ENCODE measurements at regions not wholly inside any gene's neighbourhood (a gene's known extent, or its start where the extent isn't known, plus 50 kb on each side); places are given as distances from the start of the nearest gene placed in this dataset.

DNA sequence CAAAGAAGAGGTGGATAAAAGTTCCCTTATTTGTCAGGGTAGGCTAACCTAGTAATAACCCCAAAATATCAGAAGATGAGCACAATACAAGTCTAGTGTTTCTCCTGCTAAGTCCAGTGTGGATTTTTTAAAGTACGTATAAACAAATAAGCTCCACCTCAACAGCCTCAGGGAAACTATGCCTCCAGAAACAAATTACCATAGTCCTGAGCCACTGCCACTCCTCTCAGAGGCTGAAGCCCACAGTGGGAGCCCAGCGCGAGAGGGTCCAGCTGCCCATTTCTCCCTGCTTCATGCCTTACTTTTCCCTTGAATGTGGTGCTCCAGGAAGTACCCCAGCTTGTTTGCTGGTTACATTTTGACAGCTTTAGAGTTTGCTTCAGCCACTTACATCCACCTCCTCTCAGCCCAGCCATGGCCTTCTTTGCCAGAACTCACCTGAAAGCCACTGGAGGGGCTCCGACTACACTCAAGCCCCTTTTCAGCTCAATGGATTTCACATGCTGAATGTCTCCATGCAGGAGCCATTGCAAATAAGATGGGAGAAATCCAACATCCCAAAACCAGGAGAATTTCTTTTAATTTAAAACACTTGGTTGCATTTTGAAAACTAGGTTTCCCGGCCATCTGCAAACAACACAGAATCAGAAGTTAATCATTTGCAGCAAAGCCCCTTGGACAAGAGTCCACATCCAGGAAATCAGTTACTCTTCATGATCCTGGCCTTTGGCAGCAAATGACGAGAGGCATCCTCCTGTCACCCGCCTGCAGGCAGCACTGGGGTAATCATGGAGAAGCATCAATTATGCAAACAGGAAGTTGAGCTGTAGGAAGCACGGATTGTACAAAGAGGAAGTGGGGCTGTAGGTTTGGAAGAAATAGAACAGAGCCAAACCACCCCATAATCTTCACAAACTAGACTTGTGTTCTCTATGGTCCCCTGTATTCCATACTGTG is 138.1 kb downstream of the HERPUD2 start:
- H3K4me3 ChIP-seq (ENCODE audit: low read depth, low read length), result no peak overlapping the region
- TF ChIP-seq, protein P1, sequence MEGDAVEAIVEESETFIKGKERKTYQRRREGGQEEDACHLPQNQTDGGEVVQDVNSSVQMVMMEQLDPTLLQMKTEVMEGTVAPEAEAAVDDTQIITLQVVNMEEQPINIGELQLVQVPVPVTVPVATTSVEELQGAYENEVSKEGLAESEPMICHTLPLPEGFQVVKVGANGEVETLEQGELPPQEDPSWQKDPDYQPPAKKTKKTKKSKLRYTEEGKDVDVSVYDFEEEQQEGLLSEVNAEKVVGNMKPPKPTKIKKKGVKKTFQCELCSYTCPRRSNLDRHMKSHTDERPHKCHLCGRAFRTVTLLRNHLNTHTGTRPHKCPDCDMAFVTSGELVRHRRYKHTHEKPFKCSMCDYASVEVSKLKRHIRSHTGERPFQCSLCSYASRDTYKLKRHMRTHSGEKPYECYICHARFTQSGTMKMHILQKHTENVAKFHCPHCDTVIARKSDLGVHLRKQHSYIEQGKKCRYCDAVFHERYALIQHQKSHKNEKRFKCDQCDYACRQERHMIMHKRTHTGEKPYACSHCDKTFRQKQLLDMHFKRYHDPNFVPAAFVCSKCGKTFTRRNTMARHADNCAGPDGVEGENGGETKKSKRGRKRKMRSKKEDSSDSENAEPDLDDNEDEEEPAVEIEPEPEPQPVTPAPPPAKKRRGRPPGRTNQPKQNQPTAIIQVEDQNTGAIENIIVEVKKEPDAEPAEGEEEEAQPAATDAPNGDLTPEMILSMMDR (IDR thresholded peaks at IDR 0.05; ENCODE audit: insufficient read depth, low read depth, low read length, missing control alignments), result no peak
- DNase-seq (ENCODE audit: low read depth), result no peak

DNA sequence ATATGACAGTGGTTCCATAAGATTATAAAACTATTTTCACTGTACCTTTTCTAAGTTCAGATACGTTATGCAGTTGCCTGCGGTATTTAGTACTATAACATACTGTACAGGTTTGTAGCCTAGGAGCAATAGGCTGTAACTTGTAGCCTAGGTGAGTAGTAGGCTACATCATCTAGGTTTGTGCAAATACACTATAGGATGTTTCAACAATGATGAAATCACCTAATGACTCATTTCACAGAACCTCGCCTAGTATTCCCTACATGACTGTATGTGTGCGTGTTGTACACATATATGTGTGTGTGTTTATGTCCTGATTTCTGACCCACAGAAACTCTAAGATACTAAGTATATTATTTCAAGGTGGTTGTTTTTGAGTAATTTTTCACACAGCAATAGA is 139.0 kb downstream of the HERPUD2 start:
- no peak for DNase-seq (ENCODE audit: low read depth)
- H3K4me3 ChIP-seq (ENCODE audit: low read depth, low read length), result no peak overlapping the region
- TF ChIP-seq, protein P1 (IDR thresholded peaks at IDR 0.05; ENCODE audit: insufficient read depth, low read depth, low read length, missing control alignments), result no peak

DNA sequence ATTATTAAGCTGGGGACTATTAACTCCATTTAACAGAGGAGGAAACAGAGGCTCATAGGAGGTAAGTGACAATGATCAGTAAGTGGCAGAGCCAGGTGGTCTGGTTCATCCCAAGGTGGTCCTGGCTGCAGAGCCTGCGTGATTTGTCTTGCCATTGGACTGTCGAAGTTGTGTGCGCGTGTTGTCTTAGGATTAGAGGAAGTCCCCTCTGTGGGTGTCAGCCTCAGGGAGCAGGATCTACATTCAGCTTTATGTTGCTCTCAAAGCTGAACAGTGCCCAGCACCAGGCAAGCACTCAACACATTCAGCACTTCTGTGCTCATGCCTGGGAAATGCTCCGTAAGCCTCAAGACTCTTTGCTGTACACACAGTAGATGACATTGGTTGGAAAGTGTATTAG is 139.5 kb downstream of the HERPUD2 start:
- no peak for DNase-seq (ENCODE audit: low read depth)
- TF ChIP-seq, protein P1 (IDR thresholded peaks at IDR 0.05; ENCODE audit: insufficient read depth, low read depth, low read length, missing control alignments), result no peak
- H3K4me3 ChIP-seq (ENCODE audit: low read depth, low read length), result no peak overlapping the region

DNA sequence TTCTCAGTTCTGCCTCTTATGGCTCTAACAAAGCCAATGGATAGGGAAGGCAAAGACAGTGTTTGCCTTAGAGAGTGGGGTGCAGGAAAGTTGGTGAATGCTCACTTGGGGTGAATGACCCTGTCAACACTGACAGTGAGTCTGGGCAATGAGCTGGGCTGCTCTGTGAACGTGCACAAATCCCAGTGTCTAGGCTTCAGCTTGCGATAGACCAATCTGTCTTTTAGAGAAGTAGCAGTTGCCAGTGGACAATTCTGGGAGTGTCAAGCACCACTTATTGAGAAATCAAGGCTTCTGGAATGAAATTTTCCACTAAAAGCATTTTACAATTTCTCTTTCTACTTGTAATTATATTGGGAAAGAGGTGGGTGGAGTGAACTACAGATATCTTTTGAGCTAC is 141.4 kb downstream of the HERPUD2 start:
- TF ChIP-seq, protein P1 (IDR thresholded peaks at IDR 0.05; ENCODE audit: insufficient read depth, low read depth, low read length, missing control alignments), result no peak
- no peak for DNase-seq (ENCODE audit: low read depth)

DNA sequence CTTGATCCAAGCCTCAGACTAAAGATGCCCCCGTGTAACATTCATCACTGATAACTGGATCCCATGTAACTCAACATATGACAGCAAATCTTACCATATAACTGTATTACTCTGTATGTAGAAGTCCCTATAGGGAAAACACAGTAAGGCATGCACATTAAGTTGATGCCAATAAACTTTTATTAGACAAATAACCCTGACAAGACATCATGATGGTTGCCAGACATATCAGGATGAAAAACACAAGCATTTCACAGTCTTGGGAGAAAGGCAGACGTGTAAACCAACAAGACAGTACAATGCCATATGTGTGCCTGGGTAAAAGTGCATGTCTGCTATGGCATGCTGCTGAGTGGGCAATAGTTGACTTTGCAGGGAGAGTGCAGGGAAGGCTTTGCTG is 142.2 kb downstream of the HERPUD2 start:
- H3K4me3 ChIP-seq (ENCODE audit: low read depth, low read length), result no peak overlapping the region
- TF ChIP-seq, protein P1 (IDR thresholded peaks at IDR 0.05; ENCODE audit: insufficient read depth, low read depth, low read length, missing control alignments), result no peak
- no peak for DNase-seq (ENCODE audit: low read depth)

More for the DNA sequence above, 141.4 kb downstream of the HERPUD2 start:
- H3K4me3 ChIP-seq (ENCODE audit: low read depth, low read length), result no peak overlapping the region

DNA sequence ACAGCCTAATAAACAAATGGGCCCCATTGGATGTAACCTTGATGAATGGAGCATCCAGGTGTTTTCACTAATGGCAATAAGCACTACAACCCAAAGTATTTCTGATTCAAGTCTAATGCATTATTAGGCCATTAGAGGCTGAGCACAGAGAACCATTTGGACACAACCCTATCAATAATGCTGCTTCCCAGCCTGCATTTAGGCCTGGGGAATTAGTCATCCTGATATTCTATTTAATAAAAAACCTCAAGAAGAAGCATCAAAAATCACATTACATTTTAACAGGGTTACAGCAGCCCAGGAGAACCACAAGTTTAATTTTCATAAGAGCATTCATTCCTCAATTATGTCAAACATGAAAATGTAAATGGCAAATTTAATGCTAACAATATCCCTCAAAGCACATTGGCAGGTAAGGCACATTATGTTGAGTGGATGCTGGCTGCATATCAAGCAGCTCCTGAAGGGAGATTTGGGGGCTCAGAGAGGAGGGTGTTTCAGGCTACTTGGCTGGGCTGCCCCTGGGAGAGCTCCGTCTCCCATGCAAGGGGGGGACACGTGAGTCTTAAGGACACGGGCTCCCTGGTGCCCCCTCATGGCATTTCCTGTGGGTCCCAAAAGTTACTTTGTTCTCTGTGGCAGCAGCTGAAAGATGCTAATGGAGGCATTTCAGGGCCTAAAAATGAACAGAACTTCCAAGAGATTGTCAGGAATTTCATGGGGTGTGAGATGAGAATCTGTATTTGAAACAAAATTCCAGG is 143.4 kb downstream of the HERPUD2 start:
- TF ChIP-seq, protein P1 (IDR thresholded peaks at IDR 0.05; ENCODE audit: insufficient read depth, low read depth, low read length, missing control alignments), result no peak
- H3K4me3 ChIP-seq (ENCODE audit: low read depth, low read length), result no peak overlapping the region
- no peak for DNase-seq (ENCODE audit: low read depth)
